Osteoblast (primary cell): ENCODE measurements at regions not wholly inside any gene's neighbourhood (a gene's known extent, or its start where the extent isn't known, plus 50 kb on each side); places are given as distances from the start of the nearest gene placed in this dataset.

Source experiments
- DNase-seq: peaks from one replicate; pipeline ENCODE4 v3.0.0; 2011; ENCODE audit warnings: low spot score, mixed read lengths; ENCODE audit not compliant: insufficient read length; ENCODE audit errors: missing footprints
- H2AFZ ChIP-seq: 2 replicates; pipeline ENCODE4 v1.6.0; 2011; ENCODE audit warnings: mild to moderate bottlenecking, low read length
- H3K27ac ChIP-seq: 2 replicates; pipeline ENCODE4 v1.5.1; 2011; ENCODE audit warnings: mild to moderate bottlenecking, low read depth, low read length, moderate library complexity
- H3K27me3 ChIP-seq: 2 replicates; pipeline ENCODE4 v1.6.0; 2012; ENCODE audit warnings: mild to moderate bottlenecking, control low read depth, inconsistent platforms, low read length, moderate library complexity; ENCODE audit not compliant: insufficient read depth
- H3K36me3 ChIP-seq: 2 replicates; pipeline ENCODE4 v1.5.1; 2011; ENCODE audit warnings: mild to moderate bottlenecking, low read length, control low read depth, moderate library complexity; ENCODE audit not compliant: insufficient read depth
- H3K4me1 ChIP-seq: 2 replicates; pipeline ENCODE4 v1.5.1; 2011; ENCODE audit warnings: mild to moderate bottlenecking, low read length, control low read depth, moderate library complexity; ENCODE audit not compliant: insufficient read depth
- H3K4me2 ChIP-seq: 2 replicates; pipeline ENCODE4 v1.6.0; 2011; ENCODE audit warnings: mild to moderate bottlenecking, low read length; ENCODE audit not compliant: insufficient read depth
- H3K4me3 ChIP-seq: fragments of 200-600 bp; sonication (generic); 3 replicates; pipeline ENCODE4 v1.5.1; 2012; ENCODE audit warnings: mild to moderate bottlenecking, low read length, inconsistent platforms; ENCODE audit not compliant: insufficient read depth
- H3K79me2 ChIP-seq: 2 replicates; pipeline ENCODE4 v1.6.0; 2012; ENCODE audit warnings: mild to moderate bottlenecking, low read length, control low read depth, inconsistent platforms; ENCODE audit not compliant: insufficient read depth
- H3K9me3 ChIP-seq: 2 replicates; pipeline ENCODE4 v1.5.1; 2011; ENCODE audit warnings: low read depth, low read length, control low read depth
- H4K20me1 ChIP-seq: 2 replicates; pipeline ENCODE4 v1.6.0; 2012; ENCODE audit warnings: mild to moderate bottlenecking, low read length, control low read depth; ENCODE audit not compliant: insufficient read depth
- TF ChIP-seq, protein P1 (sequence below): IDR thresholded peaks from 2 replicates; pipeline ENCODE4 v1.5.1; 2011; ENCODE audit warnings: mild to moderate bottlenecking, low read depth, low read length, moderate library complexity; ENCODE audit errors: extremely low read depth

DNA sequence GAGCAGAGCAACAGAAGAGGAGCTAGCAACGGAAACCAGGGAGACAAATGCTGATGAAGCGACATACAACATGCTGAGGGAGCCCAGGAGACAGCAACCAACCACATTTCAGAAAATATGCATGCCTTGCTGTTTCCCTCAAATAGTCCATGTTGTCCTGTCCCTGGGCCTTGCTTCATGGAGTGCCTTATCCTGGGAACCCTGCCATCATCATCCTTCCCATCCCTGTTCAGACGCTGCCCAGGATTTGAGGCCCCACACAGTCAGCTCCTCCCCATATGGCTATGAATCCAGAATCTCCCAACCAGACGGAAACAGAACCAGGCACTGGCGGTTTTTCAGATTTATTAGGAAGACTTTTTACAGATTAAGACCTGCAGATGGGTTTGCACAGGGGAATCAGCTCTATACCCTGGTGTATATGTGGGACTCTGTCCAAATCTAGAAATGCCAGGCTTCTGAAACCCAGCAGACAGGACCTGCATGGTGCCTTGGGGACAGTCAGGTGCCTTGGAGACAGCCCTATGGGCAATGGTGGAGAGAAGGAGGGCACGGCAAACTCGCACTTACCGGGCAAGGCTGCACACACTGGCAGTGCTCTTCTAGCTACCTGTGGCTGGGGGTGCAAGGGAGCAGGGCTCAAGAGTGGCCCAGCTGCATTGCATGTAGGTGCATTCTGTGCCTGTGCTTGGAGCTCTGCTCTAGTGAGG is 199.7 kb upstream of the MAMLD1 start:
- no peaks in the 10 kb centered on the region for H3K27me3 ChIP-seq
- DNase-seq, result no peak
- H2AFZ ChIP-seq, result no peak overlapping the region
- no peak overlapping the region for H3K4me3 ChIP-seq
- peaks cover 4% of the 10 kb centered on the region for H3K4me1 ChIP-seq
- H4K20me1 ChIP-seq, result no peaks in the 10 kb centered on the region
- no peaks in the 10 kb centered on the region for H3K9me3 ChIP-seq
- H3K27ac ChIP-seq, result no peak overlapping the region
- TF ChIP-seq, protein P1, sequence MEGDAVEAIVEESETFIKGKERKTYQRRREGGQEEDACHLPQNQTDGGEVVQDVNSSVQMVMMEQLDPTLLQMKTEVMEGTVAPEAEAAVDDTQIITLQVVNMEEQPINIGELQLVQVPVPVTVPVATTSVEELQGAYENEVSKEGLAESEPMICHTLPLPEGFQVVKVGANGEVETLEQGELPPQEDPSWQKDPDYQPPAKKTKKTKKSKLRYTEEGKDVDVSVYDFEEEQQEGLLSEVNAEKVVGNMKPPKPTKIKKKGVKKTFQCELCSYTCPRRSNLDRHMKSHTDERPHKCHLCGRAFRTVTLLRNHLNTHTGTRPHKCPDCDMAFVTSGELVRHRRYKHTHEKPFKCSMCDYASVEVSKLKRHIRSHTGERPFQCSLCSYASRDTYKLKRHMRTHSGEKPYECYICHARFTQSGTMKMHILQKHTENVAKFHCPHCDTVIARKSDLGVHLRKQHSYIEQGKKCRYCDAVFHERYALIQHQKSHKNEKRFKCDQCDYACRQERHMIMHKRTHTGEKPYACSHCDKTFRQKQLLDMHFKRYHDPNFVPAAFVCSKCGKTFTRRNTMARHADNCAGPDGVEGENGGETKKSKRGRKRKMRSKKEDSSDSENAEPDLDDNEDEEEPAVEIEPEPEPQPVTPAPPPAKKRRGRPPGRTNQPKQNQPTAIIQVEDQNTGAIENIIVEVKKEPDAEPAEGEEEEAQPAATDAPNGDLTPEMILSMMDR, result no peak
- no peak overlapping the region for H3K4me2 ChIP-seq
- H3K79me2 ChIP-seq, result no peaks in the 10 kb centered on the region
- no peaks in the 10 kb centered on the region for H3K36me3 ChIP-seq

GRCh38 chrX:150163956-150164726 is 199.0 kb upstream of the MAMLD1 start:
- Histone ChIP-seq H3K27me3 (no peaks in the 10 kb centered on the region), H3K4me3 (no peak overlapping the region), H3K27ac (no peak overlapping the region), H2AFZ (no peak overlapping the region), H3K9me3 (no peaks in the 10 kb centered on the region), H3K4me1 (peaks cover 4% of the 10 kb centered on the region), H3K4me2 (no peak overlapping the region), H4K20me1 (no peaks in the 10 kb centered on the region), H3K36me3 (no peaks in the 10 kb centered on the region), H3K79me2 (no peaks in the 10 kb centered on the region)
- TF ChIP-seq, protein P1, result no peak
- peak; percentile 8 for DNase-seq

DNA sequence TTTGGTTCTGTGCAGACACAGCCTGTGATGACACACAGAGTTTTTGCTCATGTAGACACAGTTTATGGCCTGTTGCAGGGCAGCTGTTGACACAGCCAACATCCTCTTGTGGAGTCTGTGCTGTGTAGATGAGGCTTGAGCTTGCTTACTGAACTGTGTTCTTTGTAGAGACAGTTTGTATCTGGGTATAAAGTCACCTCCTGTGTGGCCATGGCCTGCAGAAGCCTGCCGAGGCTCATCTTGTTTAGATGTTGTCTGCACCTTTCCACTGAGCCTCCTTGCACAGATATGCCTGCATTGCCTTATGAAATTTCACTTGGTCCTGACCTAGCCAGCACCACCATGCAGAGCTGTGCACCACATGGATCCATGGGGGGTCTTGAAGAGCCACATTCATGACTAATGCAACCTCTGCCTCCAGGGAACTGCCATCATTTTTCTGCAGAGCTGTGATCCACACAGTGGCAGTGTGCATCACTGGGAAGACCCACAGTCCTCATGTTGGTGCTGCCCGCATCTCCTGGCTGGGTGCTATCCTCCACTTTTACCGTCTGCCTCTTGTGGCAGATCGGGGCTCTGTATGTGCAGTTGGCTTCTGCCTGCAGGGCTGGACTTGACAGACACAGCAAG is 198.0 kb upstream of the MAMLD1 start:
- H3K4me2 ChIP-seq, result no peak overlapping the region
- H2AFZ ChIP-seq, result no peak overlapping the region
- H3K4me3 ChIP-seq, result no peak overlapping the region
- no peak overlapping the region for H3K27ac ChIP-seq
- no peaks in the 10 kb centered on the region for H3K36me3 ChIP-seq
- no peak for DNase-seq
- no peaks in the 10 kb centered on the region for H3K27me3 ChIP-seq
- H3K79me2 ChIP-seq, result no peaks in the 10 kb centered on the region
- TF ChIP-seq, protein P1, result no peak
- no peaks in the 10 kb centered on the region for H3K9me3 ChIP-seq
- H3K4me1 ChIP-seq, result peaks cover 4% of the 10 kb centered on the region
- H4K20me1 ChIP-seq, result no peaks in the 10 kb centered on the region
